Testis (tissue), 2 donors: ENCODE measurements at regions not wholly inside any gene's neighbourhood (a gene's known extent, or its start where the extent isn't known, plus 50 kb on each side); places are given as distances from the start of the nearest gene placed in this dataset.

Source experiments
- POLR2A ChIP-seq: fragments of 450-650 bp; IDR thresholded peaks from one replicate; pipeline ENCODE4 v1.6.1; 2017; ENCODE audit warnings: antibody characterized with exemption, mild to moderate bottlenecking, moderate library complexity
- TF ChIP-seq, protein P1 (sequence below), 3 experiments: fragments of 450-650 bp in 2 of 3; fragments of 200-600 bp in 1 of 3; sonication (generic) in 1 of 3; IDR thresholded peaks; one replicate each; pipeline ENCODE4 v1.5.1; 2016 to 2019; ENCODE audit warnings: antibody characterized with exemption in 3 of 3, mild to moderate bottlenecking in 2 of 3, moderate library complexity in 1 of 3

- TF ChIP-seq, protein P1, sequence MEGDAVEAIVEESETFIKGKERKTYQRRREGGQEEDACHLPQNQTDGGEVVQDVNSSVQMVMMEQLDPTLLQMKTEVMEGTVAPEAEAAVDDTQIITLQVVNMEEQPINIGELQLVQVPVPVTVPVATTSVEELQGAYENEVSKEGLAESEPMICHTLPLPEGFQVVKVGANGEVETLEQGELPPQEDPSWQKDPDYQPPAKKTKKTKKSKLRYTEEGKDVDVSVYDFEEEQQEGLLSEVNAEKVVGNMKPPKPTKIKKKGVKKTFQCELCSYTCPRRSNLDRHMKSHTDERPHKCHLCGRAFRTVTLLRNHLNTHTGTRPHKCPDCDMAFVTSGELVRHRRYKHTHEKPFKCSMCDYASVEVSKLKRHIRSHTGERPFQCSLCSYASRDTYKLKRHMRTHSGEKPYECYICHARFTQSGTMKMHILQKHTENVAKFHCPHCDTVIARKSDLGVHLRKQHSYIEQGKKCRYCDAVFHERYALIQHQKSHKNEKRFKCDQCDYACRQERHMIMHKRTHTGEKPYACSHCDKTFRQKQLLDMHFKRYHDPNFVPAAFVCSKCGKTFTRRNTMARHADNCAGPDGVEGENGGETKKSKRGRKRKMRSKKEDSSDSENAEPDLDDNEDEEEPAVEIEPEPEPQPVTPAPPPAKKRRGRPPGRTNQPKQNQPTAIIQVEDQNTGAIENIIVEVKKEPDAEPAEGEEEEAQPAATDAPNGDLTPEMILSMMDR (IDR thresholded peaks at IDR 0.05): no peak
- no peak for TF ChIP-seq POLR2A
Observed at GRCh38 chr2:190819840-190820301, 60.8 kb upstream of the GLS start.
